Uterus (tissue), 3 donors: ENCODE measurements at regions not wholly inside any gene's neighbourhood (a gene's known extent, or its start where the extent isn't known, plus 50 kb on each side); places are given as distances from the start of the nearest gene placed in this dataset.

ENCODE experiments used
- DNase-seq, 2 donors: peaks; one replicate each; pipeline ENCODE4 v3.0.0-alpha.2; 2019 to 2020
- H3K27ac ChIP-seq, 2 donors: fragments of 200-600 bp; sonication (generic); 1 replicate in 1 of 2; 2 replicates in 1 of 2; pipeline ENCODE4 v1.5.1; 2016 to 2018
- H3K27me3 ChIP-seq, 2 donors: fragments of 200-600 bp; sonication (generic); one replicate each; pipeline ENCODE4 v1.5.1; 2018 to 2019; ENCODE audit warnings: control low read depth in 1 of 2
- H3K36me3 ChIP-seq, 2 donors: fragments of 200-600 bp; sonication (generic); one replicate each; pipeline ENCODE4 v1.5.1; 2019; ENCODE audit warnings: control low read depth in 1 of 2
- H3K4me1 ChIP-seq, 2 donors: fragments of 200-600 bp; sonication (generic); one replicate each; pipeline ENCODE4 v1.5.1; 2018 to 2019; ENCODE audit warnings: control low read depth in 1 of 2
- H3K4me3 ChIP-seq, 2 donors: fragments of 200-600 bp; sonication (generic); 1 replicate in 1 of 2; 2 replicates in 1 of 2; pipeline ENCODE4 v1.5.1; 2018 to 2019; ENCODE audit warnings: mild to moderate bottlenecking in 1 of 2
- H3K9me3 ChIP-seq, 2 donors: fragments of 200-600 bp; sonication (generic); one replicate each; pipeline ENCODE4 v1.5.1; 2019; ENCODE audit warnings: control low read depth in 1 of 2
- CTCF ChIP-seq, 4 experiments: fragments of 200-600 bp in 2 of 4; fragments of 450-650 bp in 2 of 4; sonication (generic) in 2 of 4; IDR thresholded peaks; one replicate each; pipeline ENCODE4 v1.5.1; 2016 to 2019; ENCODE audit warnings: antibody characterized with exemption in 4 of 4, mild to moderate bottlenecking in 2 of 4, moderate library complexity in 1 of 4
- POLR2A ChIP-seq, 2 donors: fragments of 450-650 bp; IDR thresholded peaks; one replicate each; pipeline ENCODE4 v1.6.1; 2016; ENCODE audit warnings: antibody characterized with exemption in 2 of 2, mild to moderate bottlenecking in 1 of 2, moderate library complexity in 1 of 2
- intact Hi-C: fragments of 100-400 bp; cut with DNase I; formaldehyde crosslinking; loops from one replicate; pipeline ENCODE4 v1.15.1; 2023; ENCODE audit warnings: low total_unique reads
- donor health status: DM: yes; HTN: yes; CAD: no.

- H3K4me3 ChIP-seq, result no peak overlapping the region
- intact Hi-C loops, result no loop called here
- H3K27me3 ChIP-seq, result no peaks in the 10 kb centered on the region
- DNase-seq, result no peak
- H3K4me1 ChIP-seq, result no peaks in the 10 kb centered on the region
- no peaks in the 10 kb centered on the region for H3K9me3 ChIP-seq
- TF ChIP-seq CTCF (IDR thresholded peaks at IDR 0.05) (no peak), POLR2A (IDR thresholded peaks at IDR 0.05) (no peak)
- no peaks in the 10 kb centered on the region for H3K36me3 ChIP-seq
- no peak overlapping the region for H3K27ac ChIP-seq
Observed at GRCh38 chrX:87078231-87078630, 439.4 kb upstream of the KLHL4 start.

- no peak for DNase-seq
- Histone ChIP-seq H3K27ac (no peak overlapping the region), H3K27me3 (no peaks in the 10 kb centered on the region), H3K4me1 (no peaks in the 10 kb centered on the region), H3K4me3 (no peak overlapping the region), H3K9me3 (no peaks in the 10 kb centered on the region), H3K36me3 (no peaks in the 10 kb centered on the region)
- intact Hi-C loops, result no loop called here
- TF ChIP-seq POLR2A (IDR thresholded peaks at IDR 0.05) (no peak), CTCF (IDR thresholded peaks at IDR 0.05) (no peak)
Observed at GRCh38 chrX:87098477-87098876, 419.1 kb upstream of the KLHL4 start.

DNA sequence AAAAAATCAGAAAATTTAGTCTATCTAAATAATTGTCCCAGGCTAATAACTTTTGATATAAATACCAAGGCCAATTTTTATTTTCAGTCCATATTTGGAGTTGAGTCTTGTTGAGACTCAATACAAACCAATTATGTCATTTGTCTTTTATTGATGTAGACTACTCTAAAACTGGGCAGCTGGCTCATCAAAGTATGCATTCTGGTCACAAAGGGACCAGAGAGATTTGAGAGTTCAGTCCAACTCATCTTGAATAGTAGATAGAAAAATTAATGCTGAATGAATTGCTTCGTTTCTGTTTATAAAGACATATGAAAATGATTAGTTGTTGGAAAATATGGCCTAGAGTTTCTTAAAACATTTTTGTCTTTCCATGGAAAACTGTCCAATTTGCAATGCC, 412.5 kb upstream of the KLHL4 start:
- no peak overlapping the region for H3K27ac ChIP-seq
- H3K4me3 ChIP-seq, result no peak overlapping the region
- H3K4me1 ChIP-seq, result no peaks in the 10 kb centered on the region
- no peaks in the 10 kb centered on the region for H3K27me3 ChIP-seq
- intact Hi-C loops, result no loop called here
- no peaks in the 10 kb centered on the region for H3K9me3 ChIP-seq
- no peak for DNase-seq
- TF ChIP-seq CTCF (IDR thresholded peaks at IDR 0.05) (no peak), POLR2A (IDR thresholded peaks at IDR 0.05) (no peak)
- H3K36me3 ChIP-seq, result no peaks in the 10 kb centered on the region

DNA sequence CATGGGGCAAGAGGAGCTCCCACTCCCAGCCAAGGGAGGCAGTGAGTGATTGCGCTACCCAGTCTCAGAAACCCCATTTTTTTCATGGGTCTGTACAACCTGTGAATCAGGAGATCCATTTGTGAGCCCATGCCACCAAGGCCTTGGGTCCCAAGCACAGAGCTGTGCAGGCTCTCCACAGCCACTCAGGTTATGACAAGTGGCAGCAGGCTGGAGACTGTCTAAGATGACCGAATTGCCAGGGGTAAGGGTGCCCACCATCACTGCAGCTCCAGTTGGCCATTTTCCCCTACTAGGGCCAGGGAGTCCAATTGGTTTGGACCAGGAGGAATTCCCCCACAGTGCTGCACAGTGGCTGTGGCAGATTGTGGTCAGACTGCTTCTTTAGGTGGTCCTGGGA, 407.5 kb upstream of the KLHL4 start:
- DNase-seq, result no peak
- H3K4me1 ChIP-seq, result no peaks in the 10 kb centered on the region
- TF ChIP-seq CTCF (IDR thresholded peaks at IDR 0.05) (no peak), POLR2A (IDR thresholded peaks at IDR 0.05) (no peak)
- H3K27ac ChIP-seq, result no peak overlapping the region
- H3K27me3 ChIP-seq, result no peaks in the 10 kb centered on the region
- no peak overlapping the region for H3K4me3 ChIP-seq
- intact Hi-C loops, result no loop called here
- H3K9me3 ChIP-seq, result no peaks in the 10 kb centered on the region
- no peaks in the 10 kb centered on the region for H3K36me3 ChIP-seq

DNA sequence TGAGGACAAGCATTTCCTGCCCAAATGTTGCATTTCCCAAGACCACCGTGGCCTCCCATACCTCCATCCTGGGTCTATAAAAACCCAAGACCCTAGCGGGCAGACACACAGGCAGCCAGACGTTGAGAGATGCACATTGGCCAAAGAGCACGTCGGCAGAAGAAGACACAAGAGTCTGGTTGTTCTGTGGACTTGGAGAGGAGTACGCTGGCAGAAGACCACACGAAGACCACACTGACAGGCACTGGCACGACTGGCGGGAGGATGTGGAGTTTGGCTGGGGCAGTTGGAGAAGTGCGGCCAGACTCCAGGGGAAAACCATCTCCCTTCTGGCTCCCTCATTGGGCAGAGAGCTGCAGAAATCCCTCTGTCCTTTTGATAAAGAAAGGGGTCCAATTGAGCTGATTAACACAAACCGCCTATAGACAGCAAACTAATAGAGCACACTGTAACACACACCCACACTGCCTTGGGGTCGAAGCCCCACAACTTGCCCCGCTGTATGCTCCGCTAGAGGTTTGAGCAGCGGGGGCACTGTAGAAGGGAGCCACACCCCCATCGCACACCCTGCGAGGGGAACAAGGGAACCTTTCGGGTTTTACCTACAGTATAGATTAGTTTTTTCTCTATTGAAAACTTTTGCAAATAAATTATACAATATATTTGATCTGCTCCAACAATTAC, 376.7 kb upstream of the KLHL4 start:
- Histone ChIP-seq H3K36me3 (no peaks in the 10 kb centered on the region), H3K4me3 (no peak overlapping the region), H3K9me3 (no peaks in the 10 kb centered on the region), H3K4me1 (no peaks in the 10 kb centered on the region), H3K27ac (no peak overlapping the region), H3K27me3 (peaks cover 0 to 5% of the 10 kb centered on the region in 2 donors)
- no peak for DNase-seq
- intact Hi-C loops, result no loop called here
- no peak for TF ChIP-seq CTCF (IDR thresholded peaks at IDR 0.05)
- TF ChIP-seq POLR2A (IDR thresholded peaks at IDR 0.05), result no peak
